Breast epithelium (tissue), 3 donors: ENCODE measurements at regions not wholly inside any gene's neighbourhood (a gene's known extent, or its start where the extent isn't known, plus 50 kb on each side); places are given as distances from the start of the nearest gene placed in this dataset.
"Not testable (repeated sequence)": the region's sequence is repeated elsewhere in the genome, so short reads cannot be mapped to it uniquely, and the experiment has no call there.

ENCODE experiments used
- POLR2A ChIP-seq: fragments of 450-650 bp; IDR thresholded peaks from one replicate; pipeline ENCODE4 v1.6.1; 2016; ENCODE audit warnings: antibody characterized with exemption, mild to moderate bottlenecking, moderate library complexity
- POLR2AphosphoS5 ChIP-seq, 3 donors: sonication (generic); formaldehyde crosslinking; IDR thresholded peaks; one replicate each; pipeline ENCODE4 v1.6.1; 2017; ENCODE audit warnings: antibody characterized with exemption in 3 of 3
- TF ChIP-seq, protein P1 (sequence below), 3 donors: fragments of 450-650 bp; IDR thresholded peaks; one replicate each; pipeline ENCODE4 v1.5.1; 2016 to 2017; ENCODE audit warnings: antibody characterized with exemption in 3 of 3, mild to moderate bottlenecking in 3 of 3, moderate library complexity in 3 of 3

DNA sequence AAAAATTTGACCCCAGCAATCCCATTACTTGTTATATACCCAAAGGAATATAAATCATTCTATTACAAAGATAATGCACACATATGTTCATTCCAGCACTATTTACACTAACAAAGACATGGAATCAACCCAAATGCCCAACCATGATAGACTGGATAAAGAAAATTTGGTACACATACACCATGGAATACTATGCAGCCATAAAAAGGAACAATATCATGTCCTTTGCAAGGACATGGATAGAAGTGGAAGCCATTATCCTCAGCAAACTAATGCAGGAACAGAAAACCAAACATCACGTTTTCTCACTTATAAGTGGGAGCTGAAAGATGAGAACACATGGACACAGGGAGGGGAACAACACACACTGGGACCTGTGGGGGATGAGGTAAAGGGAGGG, 136.6 kb downstream of the HNRNPD start:
- TF ChIP-seq, protein P1, sequence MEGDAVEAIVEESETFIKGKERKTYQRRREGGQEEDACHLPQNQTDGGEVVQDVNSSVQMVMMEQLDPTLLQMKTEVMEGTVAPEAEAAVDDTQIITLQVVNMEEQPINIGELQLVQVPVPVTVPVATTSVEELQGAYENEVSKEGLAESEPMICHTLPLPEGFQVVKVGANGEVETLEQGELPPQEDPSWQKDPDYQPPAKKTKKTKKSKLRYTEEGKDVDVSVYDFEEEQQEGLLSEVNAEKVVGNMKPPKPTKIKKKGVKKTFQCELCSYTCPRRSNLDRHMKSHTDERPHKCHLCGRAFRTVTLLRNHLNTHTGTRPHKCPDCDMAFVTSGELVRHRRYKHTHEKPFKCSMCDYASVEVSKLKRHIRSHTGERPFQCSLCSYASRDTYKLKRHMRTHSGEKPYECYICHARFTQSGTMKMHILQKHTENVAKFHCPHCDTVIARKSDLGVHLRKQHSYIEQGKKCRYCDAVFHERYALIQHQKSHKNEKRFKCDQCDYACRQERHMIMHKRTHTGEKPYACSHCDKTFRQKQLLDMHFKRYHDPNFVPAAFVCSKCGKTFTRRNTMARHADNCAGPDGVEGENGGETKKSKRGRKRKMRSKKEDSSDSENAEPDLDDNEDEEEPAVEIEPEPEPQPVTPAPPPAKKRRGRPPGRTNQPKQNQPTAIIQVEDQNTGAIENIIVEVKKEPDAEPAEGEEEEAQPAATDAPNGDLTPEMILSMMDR (IDR thresholded peaks at IDR 0.05), result not testable (repeated sequence)
- TF ChIP-seq POLR2A; POLR2AphosphoS5 (IDR thresholded peaks at IDR 0.05): not testable (repeated sequence)
